SU-DHL-6 (cell line): ENCODE measurements at regions not wholly inside any gene's neighbourhood (a gene's known extent, or its start where the extent isn't known, plus 50 kb on each side); places are given as distances from the start of the nearest gene placed in this dataset.

ENCODE experiments used
- H2AFZ ChIP-seq: fragments of 200-600 bp; sonication (generic); 2 replicates; pipeline ENCODE4 v1.6.1; 2014; ENCODE audit warnings: low read depth, mild to moderate bottlenecking, moderate library complexity, mixed read lengths, antibody characterized with exemption, low read length; ENCODE audit not compliant: severe bottlenecking
- H3F3A ChIP-seq: fragments of 200-600 bp; shearing (Covaris generic); 2 replicates; pipeline ENCODE4 v1.6.0; 2016; ENCODE audit warnings: antibody characterized with exemption, mild to moderate bottlenecking; ENCODE audit not compliant: insufficient read depth
- H3K27ac ChIP-seq: fragments of 200-600 bp; sonication (generic); 2 replicates; pipeline ENCODE4 v1.5.1; 2016; ENCODE audit warnings: low read depth, mild to moderate bottlenecking, low read length, moderate library complexity, mixed read lengths
- H3K27me3 ChIP-seq: fragments of 200-600 bp; sonication (generic), shearing (Covaris generic); 2 replicates; pipeline ENCODE4 v1.6.0; 2014; ENCODE audit warnings: mild to moderate bottlenecking, low read length
- H3K36me3 ChIP-seq: fragments of 200-600 bp; sonication (generic); 2 replicates; pipeline ENCODE4 v1.6.1; 2014; ENCODE audit warnings: mild to moderate bottlenecking, low read length, mixed read lengths
- H3K4me2 ChIP-seq: fragments of 300-600, 200-600 bp; shearing (Covaris generic), sonication (generic); 2 replicates; pipeline ENCODE4 v1.6.0; 2014; ENCODE audit warnings: low read length, low read depth, mild to moderate bottlenecking; ENCODE audit not compliant: poor library complexity, severe bottlenecking
- H3K4me3 ChIP-seq: fragments of 200-600 bp; sonication (generic); 2 replicates; pipeline ENCODE4 v1.5.1; 2014; ENCODE audit warnings: antibody characterized with exemption, low read length, mild to moderate bottlenecking, mixed read lengths; ENCODE audit not compliant: insufficient read depth, poor library complexity, severe bottlenecking
- H3K79me2 ChIP-seq: fragments of 200-600 bp; sonication (generic); 2 replicates; pipeline ENCODE4 v1.6.1; 2014; ENCODE audit warnings: mild to moderate bottlenecking, low read length, moderate library complexity; ENCODE audit not compliant: insufficient read depth
- H3K9ac ChIP-seq: fragments of 200-600 bp; sonication (generic); 2 replicates; pipeline ENCODE4 v1.7.0; 2014; ENCODE audit warnings: mild to moderate bottlenecking, low read length
- H3K9me2 ChIP-seq: fragments of 200-600 bp; sonication (generic); replicated peaks from 2 replicates; pipeline ENCODE4 v1.6.1; 2014; ENCODE audit warnings: low read length; ENCODE audit not compliant: insufficient read depth
- H3K9me3 ChIP-seq: fragments of 200-600 bp; sonication (generic); 2 replicates; pipeline ENCODE4 v1.6.1; 2014; ENCODE audit warnings: low read length, mixed read lengths; ENCODE audit not compliant: insufficient read depth
- H4K20me1 ChIP-seq: fragments of 200-600 bp; sonication (generic); 2 replicates; pipeline ENCODE4 v1.6.1; 2014; ENCODE audit warnings: low read depth, mild to moderate bottlenecking, antibody characterized with exemption, low read length, moderate library complexity, mixed read lengths
- EZH2phosphoT487 ChIP-seq: fragments of 200-600 bp; sonication (generic), shearing (Covaris generic); conservative IDR thresholded peaks from 2 replicates; pipeline ENCODE4 v1.6.1; 2018; ENCODE audit warnings: mild to moderate bottlenecking, antibody characterized with exemption, low read length, moderate library complexity, mixed read lengths
- TF ChIP-seq, protein P1 (sequence below): fragments of 200-600 bp; sonication (generic); IDR thresholded peaks from one replicate; pipeline ENCODE4 v1.5.1; 2017; ENCODE audit warnings: antibody characterized with exemption, mild to moderate bottlenecking, low read length, moderate library complexity; ENCODE audit not compliant: insufficient read depth, poor library complexity, severe bottlenecking

DNA sequence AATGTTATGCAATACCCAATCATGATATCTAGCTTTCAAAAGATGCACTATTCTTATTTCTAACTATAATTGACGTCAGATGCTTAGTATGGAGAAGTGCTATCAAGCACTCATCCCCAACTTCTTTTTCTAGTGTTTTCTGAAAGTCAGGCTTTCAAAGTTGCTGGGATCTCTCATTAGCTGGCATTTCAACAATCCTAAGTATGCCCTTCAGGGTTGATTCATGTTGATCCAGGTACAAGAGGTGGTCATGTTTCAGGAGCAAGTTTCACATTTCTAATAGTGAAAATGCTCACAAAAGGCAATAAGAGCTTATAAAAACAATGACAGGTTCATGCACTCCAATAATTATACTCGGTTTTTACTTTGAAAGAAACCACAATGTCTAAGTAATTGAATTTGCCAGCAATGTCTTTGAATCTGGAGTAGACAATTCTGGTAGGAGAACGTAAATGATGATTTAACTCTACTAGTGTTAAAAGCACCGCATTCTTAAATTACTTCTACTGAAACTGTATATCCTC lies 193.7 kb upstream of the KHDRBS2 start:
- Histone ChIP-seq H4K20me1 (no peaks in the 10 kb centered on the region), H3K9me3 (no peaks in the 10 kb centered on the region), H3K4me3 (no peak overlapping the region), H3K4me2 (no peak overlapping the region), H3K9ac (no peak overlapping the region), H3K27ac (no peak overlapping the region), H2AFZ (no peak overlapping the region), H3F3A (no peaks in the 10 kb centered on the region), H3K9me2 (no peaks in the 10 kb centered on the region), H3K27me3 (no peaks in the 10 kb centered on the region), H3K36me3 (no peaks in the 10 kb centered on the region), H3K79me2 (no peaks in the 10 kb centered on the region)
- no peak for TF ChIP-seq EZH2phosphoT487
- TF ChIP-seq, protein P1, sequence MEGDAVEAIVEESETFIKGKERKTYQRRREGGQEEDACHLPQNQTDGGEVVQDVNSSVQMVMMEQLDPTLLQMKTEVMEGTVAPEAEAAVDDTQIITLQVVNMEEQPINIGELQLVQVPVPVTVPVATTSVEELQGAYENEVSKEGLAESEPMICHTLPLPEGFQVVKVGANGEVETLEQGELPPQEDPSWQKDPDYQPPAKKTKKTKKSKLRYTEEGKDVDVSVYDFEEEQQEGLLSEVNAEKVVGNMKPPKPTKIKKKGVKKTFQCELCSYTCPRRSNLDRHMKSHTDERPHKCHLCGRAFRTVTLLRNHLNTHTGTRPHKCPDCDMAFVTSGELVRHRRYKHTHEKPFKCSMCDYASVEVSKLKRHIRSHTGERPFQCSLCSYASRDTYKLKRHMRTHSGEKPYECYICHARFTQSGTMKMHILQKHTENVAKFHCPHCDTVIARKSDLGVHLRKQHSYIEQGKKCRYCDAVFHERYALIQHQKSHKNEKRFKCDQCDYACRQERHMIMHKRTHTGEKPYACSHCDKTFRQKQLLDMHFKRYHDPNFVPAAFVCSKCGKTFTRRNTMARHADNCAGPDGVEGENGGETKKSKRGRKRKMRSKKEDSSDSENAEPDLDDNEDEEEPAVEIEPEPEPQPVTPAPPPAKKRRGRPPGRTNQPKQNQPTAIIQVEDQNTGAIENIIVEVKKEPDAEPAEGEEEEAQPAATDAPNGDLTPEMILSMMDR, result no peak

DNA sequence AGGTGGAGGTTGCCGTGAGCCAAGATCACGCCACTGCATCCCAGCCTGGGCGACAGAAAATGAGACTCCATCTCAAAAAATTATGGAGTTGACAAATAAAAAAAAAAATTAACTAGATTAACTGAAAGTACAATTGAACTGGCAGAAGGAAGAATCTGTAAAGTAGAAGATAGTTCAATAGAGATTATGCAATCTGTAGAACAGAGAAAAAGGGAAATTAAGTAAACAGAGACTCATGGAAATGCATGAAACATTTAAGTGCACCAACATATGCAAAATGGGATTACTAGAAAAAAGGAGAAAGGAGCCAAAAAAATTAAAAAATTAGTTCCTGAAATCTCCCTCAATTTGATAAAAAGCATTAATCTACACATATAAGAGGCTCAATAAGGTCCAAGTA lies 188.8 kb upstream of the KHDRBS2 start:
- Histone ChIP-seq H3K36me3 (no peaks in the 10 kb centered on the region), H3K4me2 (no peak overlapping the region), H3K27ac (no peak overlapping the region), H3K9me2 (no peaks in the 10 kb centered on the region), H3K27me3 (no peaks in the 10 kb centered on the region), H2AFZ (no peak overlapping the region), H3K9me3 (no peaks in the 10 kb centered on the region), H3F3A (no peaks in the 10 kb centered on the region), H3K79me2 (no peaks in the 10 kb centered on the region), H3K9ac (no peak overlapping the region), H4K20me1 (no peaks in the 10 kb centered on the region), H3K4me3 (no peak overlapping the region)
- TF ChIP-seq, protein P1, result no peak
- TF ChIP-seq EZH2phosphoT487, result no peak

DNA sequence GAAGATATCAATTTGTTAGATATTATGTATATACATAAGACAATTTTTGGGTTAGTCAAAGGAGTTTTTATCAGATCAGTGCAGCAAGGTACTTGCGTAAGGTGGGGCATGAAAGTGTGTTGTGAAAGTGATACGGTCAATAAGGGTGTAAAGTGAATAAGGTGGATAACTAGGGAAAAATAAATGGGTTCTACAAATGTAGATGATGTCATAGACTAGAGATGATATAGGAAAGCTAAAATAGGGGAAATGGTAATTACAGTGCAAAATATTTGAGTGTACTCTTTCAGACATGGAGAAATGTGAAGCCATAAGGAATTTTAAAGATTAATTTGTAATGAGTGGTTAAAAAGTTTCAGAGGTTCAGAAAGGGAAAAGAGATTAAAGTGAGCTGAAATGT lies 180.6 kb upstream of the KHDRBS2 start:
- Histone ChIP-seq H3K9me2 (no peaks in the 10 kb centered on the region), H3K27ac (no peak overlapping the region), H3K4me2 (no peak overlapping the region), H3F3A (no peaks in the 10 kb centered on the region), H3K27me3 (no peaks in the 10 kb centered on the region), H3K36me3 (no peaks in the 10 kb centered on the region), H2AFZ (no peak overlapping the region), H3K4me3 (no peak overlapping the region), H4K20me1 (no peaks in the 10 kb centered on the region), H3K9ac (no peak overlapping the region), H3K9me3 (no peaks in the 10 kb centered on the region), H3K79me2 (no peaks in the 10 kb centered on the region)
- no peak for TF ChIP-seq EZH2phosphoT487
- TF ChIP-seq, protein P1, result no peak

DNA sequence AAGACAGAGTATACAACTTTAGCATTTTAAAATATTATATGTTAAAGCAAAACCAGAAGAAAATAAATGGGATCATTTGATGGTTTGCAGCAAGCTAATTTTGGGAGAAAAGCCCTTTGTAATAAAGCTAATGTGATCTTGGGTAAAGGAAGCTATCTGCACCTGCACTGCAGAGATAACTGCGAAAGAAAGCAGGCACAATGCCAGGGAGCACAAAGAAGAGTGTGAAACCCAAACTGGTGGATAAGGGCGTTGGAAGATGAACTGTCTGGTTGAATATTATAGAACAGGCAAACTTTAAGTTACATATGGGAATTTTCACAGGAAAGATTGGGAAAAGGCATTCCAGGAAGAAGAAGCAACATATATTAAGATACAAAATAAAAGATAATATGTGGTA lies 179.2 kb upstream of the KHDRBS2 start:
- Histone ChIP-seq H4K20me1 (no peaks in the 10 kb centered on the region), H3K9ac (no peak overlapping the region), H3K27ac (no peak overlapping the region), H3K4me2 (no peak overlapping the region), H3K27me3 (no peaks in the 10 kb centered on the region), H3K9me2 (no peaks in the 10 kb centered on the region), H3K36me3 (no peaks in the 10 kb centered on the region), H3K79me2 (no peaks in the 10 kb centered on the region), H3K4me3 (no peak overlapping the region), H2AFZ (no peak overlapping the region), H3F3A (no peaks in the 10 kb centered on the region), H3K9me3 (no peaks in the 10 kb centered on the region)
- TF ChIP-seq, protein P1, result no peak
- TF ChIP-seq EZH2phosphoT487, result no peak
